ENCODE measurements at regions not wholly inside any gene's neighbourhood (a gene's known extent, or its start where the extent isn't known, plus 50 kb on each side); places are given as distances from the start of the nearest gene placed in this dataset.

DNA sequence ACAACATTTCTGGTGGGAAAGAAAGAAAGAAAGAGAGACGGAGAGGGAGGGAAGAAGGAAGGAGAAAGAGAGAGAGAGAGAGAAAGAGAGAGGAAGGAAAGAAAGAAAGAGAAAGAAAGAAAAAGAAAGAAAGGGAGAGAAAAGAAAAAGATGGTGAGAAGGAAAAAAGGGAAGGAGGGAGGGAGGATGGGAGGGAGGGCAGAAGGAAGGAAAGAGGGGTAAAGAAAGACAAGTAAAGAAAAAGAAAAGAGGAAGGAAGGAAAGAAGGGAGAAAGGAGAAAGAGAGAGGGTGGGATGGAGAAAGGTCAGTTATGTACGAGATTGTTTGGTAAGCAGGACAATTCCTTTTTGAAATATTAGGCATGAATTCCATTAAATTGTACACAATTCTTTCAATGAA, 145.3 kb downstream of the SPRY2 start:
- TF ChIP-seq, protein P1, sequence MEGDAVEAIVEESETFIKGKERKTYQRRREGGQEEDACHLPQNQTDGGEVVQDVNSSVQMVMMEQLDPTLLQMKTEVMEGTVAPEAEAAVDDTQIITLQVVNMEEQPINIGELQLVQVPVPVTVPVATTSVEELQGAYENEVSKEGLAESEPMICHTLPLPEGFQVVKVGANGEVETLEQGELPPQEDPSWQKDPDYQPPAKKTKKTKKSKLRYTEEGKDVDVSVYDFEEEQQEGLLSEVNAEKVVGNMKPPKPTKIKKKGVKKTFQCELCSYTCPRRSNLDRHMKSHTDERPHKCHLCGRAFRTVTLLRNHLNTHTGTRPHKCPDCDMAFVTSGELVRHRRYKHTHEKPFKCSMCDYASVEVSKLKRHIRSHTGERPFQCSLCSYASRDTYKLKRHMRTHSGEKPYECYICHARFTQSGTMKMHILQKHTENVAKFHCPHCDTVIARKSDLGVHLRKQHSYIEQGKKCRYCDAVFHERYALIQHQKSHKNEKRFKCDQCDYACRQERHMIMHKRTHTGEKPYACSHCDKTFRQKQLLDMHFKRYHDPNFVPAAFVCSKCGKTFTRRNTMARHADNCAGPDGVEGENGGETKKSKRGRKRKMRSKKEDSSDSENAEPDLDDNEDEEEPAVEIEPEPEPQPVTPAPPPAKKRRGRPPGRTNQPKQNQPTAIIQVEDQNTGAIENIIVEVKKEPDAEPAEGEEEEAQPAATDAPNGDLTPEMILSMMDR (conservative IDR thresholded peaks at IDR 0.05; ENCODE audit: low read depth, low read length), result no peak
- no peak for TF ChIP-seq MXI1 (IDR thresholded peaks at IDR 0.05; ENCODE audit: borderline replicate concordance, low read depth, low read length)
- TF ChIP-seq POLR2A (IDR thresholded peaks at IDR 0.05; ENCODE audit: low read depth, low read length), result no peak
- TF ChIP-seq, protein P2, sequence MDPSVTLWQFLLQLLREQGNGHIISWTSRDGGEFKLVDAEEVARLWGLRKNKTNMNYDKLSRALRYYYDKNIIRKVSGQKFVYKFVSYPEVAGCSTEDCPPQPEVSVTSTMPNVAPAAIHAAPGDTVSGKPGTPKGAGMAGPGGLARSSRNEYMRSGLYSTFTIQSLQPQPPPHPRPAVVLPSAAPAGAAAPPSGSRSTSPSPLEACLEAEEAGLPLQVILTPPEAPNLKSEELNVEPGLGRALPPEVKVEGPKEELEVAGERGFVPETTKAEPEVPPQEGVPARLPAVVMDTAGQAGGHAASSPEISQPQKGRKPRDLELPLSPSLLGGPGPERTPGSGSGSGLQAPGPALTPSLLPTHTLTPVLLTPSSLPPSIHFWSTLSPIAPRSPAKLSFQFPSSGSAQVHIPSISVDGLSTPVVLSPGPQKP (IDR thresholded peaks at IDR 0.05; ENCODE audit: borderline replicate concordance, low read depth, low read length), result no peak
- no peak for TF ChIP-seq RAD21 (IDR thresholded peaks at IDR 0.05; ENCODE audit: low read length)
- TF ChIP-seq NFE2L2 (IDR thresholded peaks at IDR 0.05; ENCODE audit: low read depth, low read length), result no peak

Measured in IMR-90 (cell line).